HG03432 (cell line): ENCODE measurements at regions not wholly inside any gene's neighbourhood (a gene's known extent, or its start where the extent isn't known, plus 50 kb on each side); places are given as distances from the start of the nearest gene placed in this dataset.
"Not testable (repeated sequence)": the region's sequence is repeated elsewhere in the genome, so short reads cannot be mapped to it uniquely, and the experiment has no call there.

Source experiments
- ATAC-seq: cut with Tn5 transposase; IDR thresholded peaks from one replicate; pipeline ENCODE4 v1.9.1; 2021; ENCODE audit warnings: mild to moderate bottlenecking, moderate library complexity; ENCODE audit not compliant: unreplicated experiment

- ATAC-seq, result no peak
Observed at GRCh38 chr5:57002959-57003485, 51.1 kb upstream of the MIER3 start.

GRCh38 chr5:57003566-57003965, 51.6 kb upstream of the MIER3 start:
- not testable (repeated sequence) for ATAC-seq

- ATAC-seq, result no peak
Observed at GRCh38 chr5:57004800-57005199, 52.9 kb upstream of the MIER3 start.

GRCh38 chr5:57007344-57007743, 55.4 kb upstream of the MIER3 start:
- ATAC-seq, result peak; percentile 82

- ATAC-seq, result no peak
Observed at GRCh38 chr5:57009811-57010210, 57.9 kb upstream of the MIER3 start.

- no peak for ATAC-seq
Observed at GRCh38 chr5:57010786-57011185, 58.9 kb upstream of the MIER3 start.

- ATAC-seq, result no peak
Observed at GRCh38 chr5:57012511-57012910, 60.6 kb upstream of the MIER3 start.

- no peak for ATAC-seq
Observed at GRCh38 chr5:57025961-57026360, 74.0 kb upstream of the MIER3 start.

GRCh38 chr5:57028161-57028560, 76.2 kb upstream of the MIER3 start:
- no peak for ATAC-seq

GRCh38 chr5:57032151-57032551, 80.2 kb upstream of the MIER3 start:
- ATAC-seq, result no peak

GRCh38 chr5:57033103-57033502, 81.2 kb upstream of the MIER3 start:
- no peak for ATAC-seq

- no peak for ATAC-seq
Observed at GRCh38 chr5:57033503-57033902, 81.6 kb upstream of the MIER3 start.

GRCh38 chr5:57034201-57034916, 82.4 kb upstream of the MIER3 start:
- ATAC-seq, result no peak

- no peak for ATAC-seq
Observed at GRCh38 chr5:57035955-57036354, 84.0 kb upstream of the MIER3 start.

- ATAC-seq, result no peak
Observed at GRCh38 chr5:57036761-57037160, 84.8 kb upstream of the MIER3 start.

GRCh38 chr5:57037355-57037754, 85.4 kb upstream of the MIER3 start:
- ATAC-seq, result no peak

- no peak for ATAC-seq
Observed at GRCh38 chr5:57041570-57041969, 89.6 kb upstream of the MIER3 start.

- no peak for ATAC-seq
Observed at GRCh38 chr5:57042524-57042931, 90.6 kb upstream of the MIER3 start.

- ATAC-seq, result no peak
Observed at GRCh38 chr5:57054135-57054534, 102.2 kb upstream of the MIER3 start.

GRCh38 chr5:57054671-57055070, 102.7 kb upstream of the MIER3 start:
- no peak for ATAC-seq

- ATAC-seq, result no peak
Observed at GRCh38 chr5:57055731-57056130, 103.8 kb upstream of the MIER3 start.

- no peak for ATAC-seq
Observed at GRCh38 chr5:57063773-57064172, 110.1 kb upstream of the GPBP1 start.
